Stomach smooth muscle (tissue), 2 donors: ENCODE measurements at regions not wholly inside any gene's neighbourhood (a gene's known extent, or its start where the extent isn't known, plus 50 kb on each side); places are given as distances from the start of the nearest gene placed in this dataset.

Experiments used
- H3K27ac ChIP-seq: one replicate; pipeline ENCODE4 v1.7.0; 2013; ENCODE audit warnings: mild to moderate bottlenecking, low read length, inconsistent platforms
- H3K27me3 ChIP-seq, 2 donors: one replicate each; pipeline ENCODE4 v1.7.0; 2013; ENCODE audit warnings: low read length in 2 of 2; ENCODE audit not compliant: insufficient read depth in 2 of 2, control insufficient read depth in 1 of 2
- H3K36me3 ChIP-seq, 2 donors: one replicate each; pipeline ENCODE4 v1.7.0; 2013; ENCODE audit warnings: low read length in 2 of 2; ENCODE audit not compliant: control insufficient read depth in 2 of 2, insufficient read depth in 2 of 2
- H3K4me1 ChIP-seq: one replicate; pipeline ENCODE4 v1.7.0; 2013; ENCODE audit warnings: low read length; ENCODE audit not compliant: control insufficient read depth, insufficient read depth
- H3K4me3 ChIP-seq, 2 donors: one replicate each; pipeline ENCODE4 v1.7.0; 2013; ENCODE audit warnings: low read length in 2 of 2
- H3K9ac ChIP-seq, 2 donors: one replicate each; pipeline ENCODE4 v1.7.0; 2013; ENCODE audit warnings: low read length in 2 of 2, mild to moderate bottlenecking in 1 of 2
- H3K9me3 ChIP-seq, 2 donors: one replicate each; pipeline ENCODE4 v1.7.0; 2013; ENCODE audit warnings: low read length in 2 of 2; ENCODE audit not compliant: control insufficient read depth in 2 of 2
- donor health status: healthy.
- donor health status: Pancreatic carcinoma.

DNA sequence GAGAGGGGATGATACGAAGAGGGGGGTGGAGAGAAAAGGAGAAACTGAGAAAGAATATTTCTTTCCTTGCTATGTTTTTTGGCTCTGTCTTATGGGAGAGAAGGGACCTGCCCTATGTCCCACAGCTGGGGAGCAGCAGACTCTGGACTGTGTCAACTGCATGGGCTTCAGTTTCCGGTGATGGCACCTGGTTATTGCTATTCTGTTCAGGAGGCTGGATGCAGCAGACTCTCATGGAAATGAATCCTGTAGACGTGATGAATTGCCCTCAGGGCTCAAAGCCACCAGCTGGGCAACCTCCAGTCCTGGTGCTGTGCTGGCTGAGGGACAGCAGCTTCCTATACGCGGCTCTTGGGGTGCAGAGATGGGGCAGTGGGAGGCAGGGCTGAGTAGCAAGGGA, 121.2 kb downstream of the HAPSTR1 start:
- Histone ChIP-seq H3K36me3 (no peaks in the 10 kb centered on the region), H3K9me3 (no peaks in the 10 kb centered on the region), H3K27ac (no peak overlapping the region), H3K4me3 (no peak overlapping the region), H3K4me1 (no peaks in the 10 kb centered on the region), H3K9ac (no peak overlapping the region), H3K27me3 (no peaks in the 10 kb centered on the region)

DNA sequence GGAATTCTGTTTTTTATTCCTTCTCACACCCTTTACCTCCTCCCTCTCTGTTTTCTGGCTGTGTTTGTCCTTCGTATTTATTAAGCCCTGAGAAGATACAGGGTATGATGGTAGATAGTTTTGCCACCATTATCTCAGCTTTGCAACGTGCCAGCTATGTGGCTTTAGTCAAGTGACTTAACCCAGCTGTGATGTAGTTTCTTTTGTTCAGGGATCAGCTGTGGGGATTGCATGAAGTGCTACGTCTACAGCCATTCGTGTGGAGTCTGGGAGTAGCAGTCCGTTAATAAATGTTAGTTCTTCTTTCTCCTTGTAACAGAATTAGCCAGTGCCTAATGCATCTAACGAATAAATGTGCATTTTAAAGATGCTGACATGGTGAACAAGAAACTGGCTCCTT, 128.4 kb downstream of the HAPSTR1 start:
- H3K4me3 ChIP-seq = no peak overlapping the region
- no peaks in the 10 kb centered on the region for H3K27me3 ChIP-seq
- H3K27ac ChIP-seq = no peak overlapping the region
- no peaks in the 10 kb centered on the region for H3K36me3 ChIP-seq
- H3K4me1 ChIP-seq = no peaks in the 10 kb centered on the region
- H3K9me3 ChIP-seq = peaks cover 0 to 3% of the 10 kb centered on the region in 2 donors
- H3K9ac ChIP-seq = no peak overlapping the region

DNA sequence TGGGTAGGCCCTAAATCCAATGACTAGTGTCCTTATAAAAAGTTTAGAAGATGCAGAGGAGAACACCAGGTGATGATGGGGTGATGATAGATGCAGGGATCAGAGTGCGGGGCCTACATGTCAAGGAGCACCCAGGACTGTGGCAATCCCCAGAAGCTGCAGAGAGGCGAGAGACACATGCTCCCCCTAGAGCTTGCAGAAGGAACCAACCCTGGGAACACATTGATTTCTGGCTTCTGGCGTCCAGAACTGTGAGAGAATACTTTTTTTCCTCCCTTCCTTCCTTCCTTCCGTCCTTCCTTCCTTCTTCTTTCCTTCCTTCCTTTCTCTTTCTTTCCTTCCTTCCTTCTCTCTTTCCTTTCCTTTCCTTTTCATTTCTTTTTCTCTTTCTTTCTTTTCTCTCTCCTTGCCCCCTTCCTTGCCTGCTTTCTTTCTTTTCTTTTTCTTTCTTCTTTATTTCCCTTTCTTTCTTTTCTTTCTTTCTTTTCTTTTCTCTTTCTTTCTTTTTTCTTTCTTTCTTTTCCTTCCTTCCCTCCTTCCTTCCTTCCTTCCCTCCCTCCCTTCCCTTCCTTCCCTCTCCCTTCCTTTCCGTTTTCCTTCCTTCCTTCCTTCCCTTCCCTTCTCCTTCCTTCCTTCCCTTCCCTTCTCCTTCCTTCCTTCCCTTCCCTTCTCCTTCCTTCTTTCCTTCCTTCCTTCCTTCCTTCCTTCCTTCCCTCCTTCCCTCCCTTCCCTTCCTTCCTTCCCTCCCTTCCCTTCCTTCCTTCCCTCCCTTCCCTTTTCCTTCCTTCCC, 134.3 kb downstream of the HAPSTR1 start:
- Histone ChIP-seq H3K9me3 (peaks cover 0 to 3% of the 10 kb centered on the region in 2 donors), H3K27me3 (no peaks in the 10 kb centered on the region), H3K27ac (no peak overlapping the region), H3K4me3 (no peak overlapping the region), H3K36me3 (no peaks in the 10 kb centered on the region), H3K9ac (no peak overlapping the region), H3K4me1 (no peaks in the 10 kb centered on the region)

DNA sequence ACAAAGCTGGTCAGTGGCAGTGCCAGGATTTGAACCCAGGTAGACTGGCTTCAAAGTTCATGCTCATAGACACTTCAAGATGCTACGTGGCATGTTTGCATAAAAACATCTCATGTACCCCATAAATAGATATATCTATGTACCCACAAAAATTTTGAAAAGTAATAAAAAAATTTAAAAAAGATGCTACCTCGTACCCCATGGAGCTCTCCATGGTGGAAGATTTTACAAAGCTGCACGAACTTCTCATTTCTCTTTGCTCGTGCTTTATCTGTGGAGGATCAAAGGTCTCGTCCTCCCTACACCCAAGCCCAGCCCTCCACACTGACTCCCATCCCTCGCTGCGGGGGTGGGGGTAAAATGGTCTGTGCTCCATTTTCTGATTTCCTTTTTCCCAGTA, 135.5 kb downstream of the HAPSTR1 start:
- no peak overlapping the region for H3K9ac ChIP-seq
- H3K4me1 ChIP-seq = no peaks in the 10 kb centered on the region
- peaks cover 0 to 3% of the 10 kb centered on the region in 2 donors for H3K9me3 ChIP-seq
- H3K36me3 ChIP-seq = no peaks in the 10 kb centered on the region
- no peak overlapping the region for H3K27ac ChIP-seq
- no peaks in the 10 kb centered on the region for H3K27me3 ChIP-seq
- H3K4me3 ChIP-seq = no peak overlapping the region

DNA sequence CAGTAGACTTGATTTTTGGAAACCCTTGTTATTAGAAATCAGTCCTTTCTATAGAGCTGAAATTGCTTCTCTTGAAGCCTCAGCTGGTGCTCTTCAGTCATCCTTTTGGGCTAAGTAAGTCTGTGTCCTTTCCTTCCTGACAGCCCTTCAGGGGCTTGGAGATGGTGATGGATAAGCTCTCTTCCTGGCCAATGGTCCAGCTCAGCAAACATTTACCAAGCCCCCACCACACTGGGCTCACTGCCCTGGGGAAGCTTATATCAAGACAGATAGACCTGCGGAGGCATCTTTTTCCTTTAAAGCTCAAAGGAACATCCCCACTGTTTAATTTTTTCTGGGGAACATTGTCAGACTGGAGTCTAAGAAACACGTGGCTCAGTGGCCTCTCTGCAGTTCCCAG, 139.6 kb downstream of the HAPSTR1 start:
- no peaks in the 10 kb centered on the region for H3K27me3 ChIP-seq
- H3K4me1 ChIP-seq = no peaks in the 10 kb centered on the region
- H3K27ac ChIP-seq = no peak overlapping the region
- H3K9me3 ChIP-seq = no peaks in the 10 kb centered on the region
- H3K4me3 ChIP-seq = no peak overlapping the region
- no peaks in the 10 kb centered on the region for H3K36me3 ChIP-seq
- no peak overlapping the region for H3K9ac ChIP-seq

DNA sequence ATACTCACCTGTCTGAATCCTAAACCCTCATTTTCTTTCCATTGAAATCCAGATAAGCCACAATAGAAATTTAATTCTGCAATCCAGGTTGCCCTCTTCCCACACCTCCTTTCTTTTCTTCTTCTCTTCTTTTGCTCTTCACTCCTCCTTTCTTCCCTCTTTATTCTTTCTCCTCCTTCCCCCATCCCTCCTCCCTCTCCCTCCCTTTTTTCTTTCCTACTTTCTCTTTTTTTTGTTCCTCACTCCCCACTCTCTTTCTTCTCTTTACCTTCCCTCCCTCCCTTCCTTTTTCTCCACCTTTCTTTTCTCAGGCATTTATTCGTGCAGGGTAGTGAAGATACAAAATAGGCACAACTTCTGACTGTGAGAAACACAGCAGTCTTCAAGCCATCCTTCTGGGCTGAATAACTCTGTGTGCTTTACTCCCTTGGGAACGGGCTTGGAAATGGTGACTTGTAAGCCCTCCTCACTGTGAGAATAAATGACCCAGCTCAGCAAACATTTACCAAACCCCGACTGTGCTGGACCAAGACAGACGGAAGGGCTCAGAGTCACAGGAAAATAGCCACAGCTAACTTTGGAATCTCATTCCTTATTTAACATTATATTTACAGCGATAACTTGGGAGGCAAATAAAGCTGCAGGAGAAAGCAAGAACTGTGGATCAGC, 140.8 kb downstream of the HAPSTR1 start:
- no peaks in the 10 kb centered on the region for H3K36me3 ChIP-seq
- H3K27me3 ChIP-seq = no peaks in the 10 kb centered on the region
- H3K9ac ChIP-seq = no peak overlapping the region

DNA sequence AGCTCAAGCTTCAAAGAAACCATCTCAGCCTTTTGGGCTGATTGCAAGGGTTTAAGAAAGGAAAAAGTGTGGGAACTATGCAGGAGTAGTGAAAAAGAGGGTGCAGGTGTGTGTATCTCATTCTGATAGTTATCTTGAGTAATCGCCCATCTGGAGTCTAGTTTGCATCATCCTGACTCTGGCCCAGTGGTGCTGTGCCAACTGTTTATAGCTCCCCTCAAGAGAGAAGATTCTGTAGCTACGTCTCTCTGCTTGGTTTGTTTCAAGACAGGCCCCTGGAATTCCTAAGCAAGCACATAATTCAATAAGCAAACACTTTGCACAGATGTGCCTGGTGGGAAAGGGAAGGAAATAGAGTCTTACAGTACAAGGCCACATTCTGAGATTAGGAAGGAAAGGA, 144.4 kb downstream of the HAPSTR1 start:
- Histone ChIP-seq H3K27ac (no peak overlapping the region), H3K4me3 (no peak overlapping the region), H3K9ac (no peak overlapping the region), H3K4me1 (no peaks in the 10 kb centered on the region), H3K9me3 (peaks cover 0 to 6% of the 10 kb centered on the region in 2 donors), H3K27me3 (no peaks in the 10 kb centered on the region), H3K36me3 (no peaks in the 10 kb centered on the region)

More for the DNA sequence above, 140.8 kb downstream of the HAPSTR1 start:
- H3K27ac ChIP-seq = no peak overlapping the region
- no peaks in the 10 kb centered on the region for H3K4me1 ChIP-seq
- H3K4me3 ChIP-seq = no peak overlapping the region
- H3K9me3 ChIP-seq = no peaks in the 10 kb centered on the region

DNA sequence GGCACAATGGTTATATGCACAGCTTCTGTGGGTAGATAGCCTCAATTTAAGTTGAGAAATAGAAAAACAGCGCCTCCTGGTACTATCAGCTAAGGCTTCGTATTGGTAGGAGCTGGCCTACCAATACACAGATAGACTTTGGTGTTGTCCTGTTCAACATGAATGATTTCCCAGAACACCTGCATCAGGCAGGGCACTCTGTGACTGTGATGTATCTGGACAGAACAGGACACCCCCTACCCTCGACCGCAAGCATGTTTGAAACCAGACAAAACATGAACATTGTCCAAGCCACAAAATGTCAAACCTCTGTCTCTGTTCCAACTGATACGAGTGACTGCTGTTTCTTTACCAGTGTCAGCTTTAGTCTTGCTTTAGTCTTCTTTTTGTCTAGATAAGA, 144.9 kb downstream of the HAPSTR1 start:
- H3K27me3 ChIP-seq = no peaks in the 10 kb centered on the region
- no peaks in the 10 kb centered on the region for H3K36me3 ChIP-seq
- no peak overlapping the region for H3K4me3 ChIP-seq
- H3K9me3 ChIP-seq = peaks cover 0 to 6% of the 10 kb centered on the region in 2 donors
- no peak overlapping the region for H3K27ac ChIP-seq
- H3K4me1 ChIP-seq = no peaks in the 10 kb centered on the region
- no peak overlapping the region for H3K9ac ChIP-seq

DNA sequence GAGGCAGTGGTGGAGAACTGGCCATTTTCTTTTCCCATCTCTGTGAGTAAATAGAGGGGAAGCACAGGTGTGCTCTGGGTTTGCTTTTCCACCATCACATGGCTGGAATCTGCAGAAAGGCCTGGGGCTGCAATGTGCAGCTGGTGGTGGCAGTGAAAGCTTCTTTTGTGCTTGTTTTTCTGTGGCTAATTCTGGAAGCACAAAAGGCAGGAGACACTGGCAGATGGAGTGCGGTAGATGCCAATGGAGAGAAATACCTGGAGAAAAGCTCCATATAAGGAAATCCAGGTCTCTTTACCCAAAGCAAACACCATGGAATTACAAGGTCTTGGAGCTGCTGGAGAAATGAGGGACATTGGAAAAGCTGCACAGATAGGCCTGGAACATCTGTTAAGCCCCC, 146.9 kb downstream of the HAPSTR1 start:
- no peaks in the 10 kb centered on the region for H3K36me3 ChIP-seq
- no peak overlapping the region for H3K9ac ChIP-seq
- H3K4me1 ChIP-seq = no peaks in the 10 kb centered on the region
- no peaks in the 10 kb centered on the region for H3K27me3 ChIP-seq
- peaks cover 0 to 6% of the 10 kb centered on the region in 2 donors for H3K9me3 ChIP-seq
- no peak overlapping the region for H3K27ac ChIP-seq
- no peak overlapping the region for H3K4me3 ChIP-seq

DNA sequence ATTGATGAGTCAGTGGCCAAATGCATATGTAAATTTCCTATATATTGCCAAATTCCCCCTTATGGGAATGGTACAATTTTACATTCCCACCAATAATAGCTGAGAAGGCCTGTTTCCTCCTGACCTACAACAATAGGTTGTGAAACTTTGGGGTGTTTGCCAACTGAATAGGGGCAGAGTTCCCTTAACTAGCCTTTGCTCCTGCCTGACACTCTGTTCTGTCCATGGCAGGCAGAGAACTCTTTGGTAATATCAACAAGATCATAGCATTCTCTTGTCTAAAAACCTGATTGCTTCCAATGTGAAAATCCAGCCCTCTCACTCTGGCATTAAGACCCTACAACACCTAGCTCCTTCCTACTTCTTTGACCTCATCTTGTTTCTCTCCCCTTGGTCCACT, 149.7 kb downstream of the HAPSTR1 start:
- no peak overlapping the region for H3K27ac ChIP-seq
- H3K36me3 ChIP-seq = no peaks in the 10 kb centered on the region
- peaks cover 0 to 6% of the 10 kb centered on the region in 2 donors for H3K9me3 ChIP-seq
- peaks cover 0 to 2% of the 10 kb centered on the region in 2 donors for H3K27me3 ChIP-seq
- no peak overlapping the region for H3K4me3 ChIP-seq
- no peaks in the 10 kb centered on the region for H3K4me1 ChIP-seq
- H3K9ac ChIP-seq = no peak overlapping the region

DNA sequence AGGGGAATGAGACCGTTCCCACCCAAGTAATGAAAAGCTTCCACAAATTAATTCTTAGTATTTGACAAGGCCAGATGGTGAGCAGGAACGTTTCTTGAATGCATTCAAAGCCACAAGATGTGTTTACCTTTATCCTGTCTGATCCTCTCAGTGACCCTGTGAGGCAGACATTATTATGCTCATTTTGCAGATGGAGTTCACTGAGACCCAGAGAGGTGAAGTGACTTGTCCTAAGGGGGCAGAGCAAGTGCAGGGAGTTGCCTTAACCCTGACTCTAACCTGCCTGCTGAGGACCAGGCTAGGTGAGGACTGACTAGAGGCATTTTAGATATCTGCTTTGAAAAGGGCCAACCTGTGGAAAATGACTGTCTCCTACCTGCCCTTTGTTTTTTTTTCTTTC, 156.7 kb downstream of the HAPSTR1 start:
- Histone ChIP-seq H3K9ac (no peak overlapping the region), H3K27me3 (peaks cover 0 to 4% of the 10 kb centered on the region in 2 donors), H3K4me1 (no peaks in the 10 kb centered on the region), H3K27ac (no peak overlapping the region), H3K36me3 (no peaks in the 10 kb centered on the region), H3K9me3 (no peaks in the 10 kb centered on the region), H3K4me3 (no peak overlapping the region)
